ENCODE measurements at regions not wholly inside any gene's neighbourhood (a gene's known extent, or its start where the extent isn't known, plus 50 kb on each side); places are given as distances from the start of the nearest gene placed in this dataset.

DNA sequence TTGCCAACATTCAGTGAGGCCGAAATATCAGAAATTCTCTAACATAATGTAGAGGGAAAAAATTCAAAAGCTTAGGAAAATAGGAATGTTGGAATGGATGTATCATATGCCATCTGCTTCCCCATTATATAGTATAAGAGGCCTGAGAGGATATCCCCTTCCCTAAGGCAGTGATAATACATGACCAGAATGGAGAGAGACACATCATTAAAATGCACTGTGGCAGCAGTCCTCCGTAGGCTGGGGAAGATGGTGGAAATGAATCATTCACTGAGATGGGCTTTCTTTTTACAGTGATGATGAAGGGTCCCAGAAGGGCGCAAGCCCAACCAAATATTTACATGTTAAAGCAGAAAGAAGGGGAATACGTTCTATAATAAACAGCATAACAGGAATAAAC, 799.1 kb upstream of the SPRY2 start (continued):
- TF ChIP-seq, protein P1, sequence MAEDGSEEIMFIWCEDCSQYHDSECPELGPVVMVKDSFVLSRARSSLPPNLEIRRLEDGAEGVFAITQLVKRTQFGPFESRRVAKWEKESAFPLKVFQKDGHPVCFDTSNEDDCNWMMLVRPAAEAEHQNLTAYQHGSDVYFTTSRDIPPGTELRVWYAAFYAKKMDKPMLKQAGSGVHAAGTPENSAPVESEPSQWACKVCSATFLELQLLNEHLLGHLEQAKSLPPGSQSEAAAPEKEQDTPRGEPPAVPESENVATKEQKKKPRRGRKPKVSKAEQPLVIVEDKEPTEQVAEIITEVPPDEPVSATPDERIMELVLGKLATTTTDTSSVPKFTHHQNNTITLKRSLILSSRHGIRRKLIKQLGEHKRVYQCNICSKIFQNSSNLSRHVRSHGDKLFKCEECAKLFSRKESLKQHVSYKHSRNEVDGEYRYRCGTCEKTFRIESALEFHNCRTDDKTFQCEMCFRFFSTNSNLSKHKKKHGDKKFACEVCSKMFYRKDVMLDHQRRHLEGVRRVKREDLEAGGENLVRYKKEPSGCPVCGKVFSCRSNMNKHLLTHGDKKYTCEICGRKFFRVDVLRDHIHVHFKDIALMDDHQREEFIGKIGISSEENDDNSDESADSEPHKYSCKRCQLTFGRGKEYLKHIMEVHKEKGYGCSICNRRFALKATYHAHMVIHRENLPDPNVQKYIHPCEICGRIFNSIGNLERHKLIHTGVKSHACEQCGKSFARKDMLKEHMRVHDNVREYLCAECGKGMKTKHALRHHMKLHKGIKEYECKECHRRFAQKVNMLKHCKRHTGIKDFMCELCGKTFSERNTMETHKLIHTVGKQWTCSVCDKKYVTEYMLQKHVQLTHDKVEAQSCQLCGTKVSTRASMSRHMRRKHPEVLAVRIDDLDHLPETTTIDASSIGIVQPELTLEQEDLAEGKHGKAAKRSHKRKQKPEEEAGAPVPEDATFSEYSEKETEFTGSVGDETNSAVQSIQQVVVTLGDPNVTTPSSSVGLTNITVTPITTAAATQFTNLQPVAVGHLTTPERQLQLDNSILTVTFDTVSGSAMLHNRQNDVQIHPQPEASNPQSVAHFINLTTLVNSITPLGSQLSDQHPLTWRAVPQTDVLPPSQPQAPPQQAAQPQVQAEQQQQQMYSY (CRISPR knock-in tag; IDR thresholded peaks at IDR 0.05): no peak
- TF ChIP-seq, protein P2, sequence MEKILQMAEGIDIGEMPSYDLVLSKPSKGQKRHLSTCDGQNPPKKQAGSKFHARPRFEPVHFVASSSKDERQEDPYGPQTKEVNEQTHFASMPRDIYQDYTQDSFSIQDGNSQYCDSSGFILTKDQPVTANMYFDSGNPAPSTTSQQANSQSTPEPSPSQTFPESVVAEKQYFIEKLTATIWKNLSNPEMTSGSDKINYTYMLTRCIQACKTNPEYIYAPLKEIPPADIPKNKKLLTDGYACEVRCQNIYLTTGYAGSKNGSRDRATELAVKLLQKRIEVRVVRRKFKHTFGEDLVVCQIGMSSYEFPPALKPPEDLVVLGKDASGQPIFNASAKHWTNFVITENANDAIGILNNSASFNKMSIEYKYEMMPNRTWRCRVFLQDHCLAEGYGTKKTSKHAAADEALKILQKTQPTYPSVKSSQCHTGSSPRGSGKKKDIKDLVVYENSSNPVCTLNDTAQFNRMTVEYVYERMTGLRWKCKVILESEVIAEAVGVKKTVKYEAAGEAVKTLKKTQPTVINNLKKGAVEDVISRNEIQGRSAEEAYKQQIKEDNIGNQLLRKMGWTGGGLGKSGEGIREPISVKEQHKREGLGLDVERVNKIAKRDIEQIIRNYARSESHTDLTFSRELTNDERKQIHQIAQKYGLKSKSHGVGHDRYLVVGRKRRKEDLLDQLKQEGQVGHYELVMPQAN (conservative IDR thresholded peaks at IDR 0.05): no peak
- TF ChIP-seq TARDBP (IDR thresholded peaks at IDR 0.05; ENCODE audit: borderline replicate concordance) (no peak), GABPA (IDR thresholded peaks at IDR 0.05; ENCODE audit: low read depth) (no peak)

DNA sequence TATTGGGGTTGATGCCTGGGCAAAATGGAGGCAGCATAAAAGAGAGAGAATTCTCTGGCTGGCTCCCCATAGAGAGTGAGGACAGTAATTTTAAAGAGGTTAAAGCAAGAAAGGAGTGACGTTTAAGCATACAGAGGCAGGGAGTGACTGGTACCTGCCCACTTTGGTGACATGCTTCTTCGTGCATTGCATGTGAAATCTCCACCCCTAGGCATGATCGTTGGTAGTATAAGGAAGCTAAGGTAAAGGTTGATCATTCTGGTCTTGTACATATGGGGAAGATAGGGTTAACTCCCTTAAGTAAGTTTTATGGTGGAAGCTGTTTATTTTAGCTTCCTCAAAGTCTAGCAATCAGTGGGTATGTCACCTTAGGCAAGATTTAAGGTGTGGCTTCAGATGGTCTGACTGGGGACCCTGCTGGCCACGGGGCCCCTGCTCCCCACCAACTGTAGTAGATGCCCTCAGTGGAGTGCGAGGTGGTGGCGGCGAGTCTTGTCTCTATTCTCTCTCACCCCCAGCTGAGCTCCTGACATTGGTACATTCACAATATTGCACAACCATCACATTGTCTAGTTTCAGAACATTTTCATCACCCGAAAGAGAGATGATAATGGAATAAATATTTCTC, 797.5 kb upstream of the SPRY2 start:
- WGBS (ENCODE audit: insufficient coverage, insufficient replicate concordance, low lambda C conversion rate, missing lambda C conversion rate): 18% methylated on average over 8 of the region's 8 CpGs
- in situ Hi-C loops (cut with MboI) (no loop called here), intact Hi-C loops (cut with micrococcal nuclease; ENCODE audit: unreplicated experiment) (no loop called here)
- no peaks in the 10 kb centered on the region for H3K4me1 ChIP-seq (ENCODE audit: control insufficient read depth, insufficient read depth, low read length)
- SMC1A ChIA-PET (ENCODE audit: uncharacterized antibody, unreplicated experiment): interaction anchor here (0.9 to 2.1 kb wide), 4 partner anchors 10 to 32 kb away, joined by 3 to 8 read pairs (median 4); no protein-coding TSS in a partner anchor
- peak; percentile 17; the same call in 1 of the 3 replicates for ATAC-seq
- no peaks in the 10 kb centered on the region for H4K20me1 ChIP-seq (ENCODE audit: control insufficient read depth, insufficient read depth)
- BruUV-seq (replicated peaks): no TSS peak
- no peaks in the 10 kb centered on the region for H3K36me3 ChIP-seq (ENCODE audit: control insufficient read depth in 2 of 2, insufficient read depth in 2 of 2, low read length in 1 of 2)
- H3K27me3 ChIP-seq (replicated peaks in 1 of 2; ENCODE audit: control insufficient read depth in 2 of 2, insufficient read depth in 2 of 2, low read length in 1 of 2): no peaks in the 10 kb centered on the region
- H3K9me3 ChIP-seq (replicated peaks; ENCODE audit: control insufficient read depth, insufficient read depth, low read length): no peaks in the 10 kb centered on the region
- no peak for FAIRE-seq
- RAD21 ChIA-PET (ENCODE audit: unreplicated experiment): interaction anchor here (1.4 to 1.6 kb wide), 2 partner anchors 10 to 32 kb away, joined by 4 to 5 read pairs; no protein-coding TSS in a partner anchor
- H3K79me2 ChIP-seq (ENCODE audit: control insufficient read depth, insufficient read depth, low read length): no peaks in the 10 kb centered on the region
- H3K4me2 ChIP-seq (ENCODE audit: control insufficient read depth, insufficient read depth): no peak overlapping the region
- CTCF ChIA-PET: interaction anchor here (0.8 to 1.0 kb wide), 2 partner anchors 10 to 31 kb away, joined by 3 read pairs; no protein-coding TSS in a partner anchor
- DNase-seq (ENCODE audit: low read depth, low spot score): no peak
- H3K4me3 ChIP-seq: no peak overlapping the region
- no peak overlapping the region for H2AFZ ChIP-seq (ENCODE audit: control insufficient read depth, low read depth, low read length)
- no peak overlapping the region for H3K27ac ChIP-seq (ENCODE audit: control insufficient read depth, insufficient read depth)
- POLR2A ChIA-PET: no interaction called here
- no peak overlapping the region for H3K9ac ChIP-seq (ENCODE audit: control insufficient read depth, insufficient read depth, low read length)
- TF ChIP-seq ZNF217 (IDR thresholded peaks at IDR 0.05) (no peak), ASH2L (IDR thresholded peaks at IDR 0.05; ENCODE audit: borderline replicate concordance, low read depth) (no peak), EGR1 (IDR thresholded peaks at IDR 0.05; ENCODE audit: borderline replicate concordance in 1 of 2, low read depth in 2 of 2, low read length in 2 of 2) (no peak), RBBP5 (conservative IDR thresholded peaks at IDR 0.05) (no peak), MYB (IDR thresholded peaks at IDR 0.05; ENCODE audit: borderline replicate concordance, low read depth, low read length) (no peak), SUPT20H (IDR thresholded peaks at IDR 0.05; ENCODE audit: borderline replicate concordance, control insufficient read depth, low read depth, low read length) (no peak), BCL11A (IDR thresholded peaks at IDR 0.05; ENCODE audit: low read depth, low read length) (no peak)
- TF ChIP-seq, protein P3, sequence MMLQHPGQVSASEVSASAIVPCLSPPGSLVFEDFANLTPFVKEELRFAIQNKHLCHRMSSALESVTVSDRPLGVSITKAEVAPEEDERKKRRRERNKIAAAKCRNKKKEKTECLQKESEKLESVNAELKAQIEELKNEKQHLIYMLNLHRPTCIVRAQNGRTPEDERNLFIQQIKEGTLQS (IDR thresholded peaks at IDR 0.05; ENCODE audit: borderline replicate concordance, extremely low read depth, low read depth, low read length): no peak
- TF ChIP-seq, protein P4, sequence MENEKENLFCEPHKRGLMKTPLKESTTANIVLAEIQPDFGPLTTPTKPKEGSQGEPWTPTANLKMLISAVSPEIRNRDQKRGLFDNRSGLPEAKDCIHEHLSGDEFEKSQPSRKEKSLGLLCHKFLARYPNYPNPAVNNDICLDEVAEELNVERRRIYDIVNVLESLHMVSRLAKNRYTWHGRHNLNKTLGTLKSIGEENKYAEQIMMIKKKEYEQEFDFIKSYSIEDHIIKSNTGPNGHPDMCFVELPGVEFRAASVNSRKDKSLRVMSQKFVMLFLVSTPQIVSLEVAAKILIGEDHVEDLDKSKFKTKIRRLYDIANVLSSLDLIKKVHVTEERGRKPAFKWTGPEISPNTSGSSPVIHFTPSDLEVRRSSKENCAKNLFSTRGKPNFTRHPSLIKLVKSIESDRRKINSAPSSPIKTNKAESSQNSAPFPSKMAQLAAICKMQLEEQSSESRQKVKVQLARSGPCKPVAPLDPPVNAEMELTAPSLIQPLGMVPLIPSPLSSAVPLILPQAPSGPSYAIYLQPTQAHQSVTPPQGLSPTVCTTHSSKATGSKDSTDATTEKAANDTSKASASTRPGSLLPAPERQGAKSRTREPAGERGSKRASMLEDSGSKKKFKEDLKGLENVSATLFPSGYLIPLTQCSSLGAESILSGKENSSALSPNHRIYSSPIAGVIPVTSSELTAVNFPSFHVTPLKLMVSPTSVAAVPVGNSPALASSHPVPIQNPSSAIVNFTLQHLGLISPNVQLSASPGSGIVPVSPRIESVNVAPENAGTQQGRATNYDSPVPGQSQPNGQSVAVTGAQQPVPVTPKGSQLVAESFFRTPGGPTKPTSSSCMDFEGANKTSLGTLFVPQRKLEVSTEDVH (IDR thresholded peaks at IDR 0.05; ENCODE audit: low read depth, partially characterized antibody): no peak

Data from GM12878 (cell line).